ENCODE measurements at regions not wholly inside any gene's neighbourhood (a gene's known extent, or its start where the extent isn't known, plus 50 kb on each side); places are given as distances from the start of the nearest gene placed in this dataset.

GRCh38 chr3:137542049-137542448 is 222.1 kb upstream of the SOX14 start:
- TF ChIP-seq CTCF (IDR thresholded peaks at IDR 0.05 in 8 of 11, conservative IDR thresholded peaks at IDR 0.05 in 3 of 11) (no peak), POLR2AphosphoS5 (IDR thresholded peaks at IDR 0.05) (no peak)
